Osteoblast (primary cell): ENCODE measurements at regions not wholly inside any gene's neighbourhood (a gene's known extent, or its start where the extent isn't known, plus 50 kb on each side); places are given as distances from the start of the nearest gene placed in this dataset.

ENCODE experiments used
- DNase-seq: peaks from one replicate; pipeline ENCODE4 v3.0.0; 2011; ENCODE audit warnings: low spot score, mixed read lengths; ENCODE audit not compliant: insufficient read length; ENCODE audit errors: missing footprints
- H2AFZ ChIP-seq: 2 replicates; pipeline ENCODE4 v1.6.0; 2011; ENCODE audit warnings: mild to moderate bottlenecking, low read length
- H3K27ac ChIP-seq: 2 replicates; pipeline ENCODE4 v1.5.1; 2011; ENCODE audit warnings: mild to moderate bottlenecking, low read depth, low read length, moderate library complexity
- H3K27me3 ChIP-seq: 2 replicates; pipeline ENCODE4 v1.6.0; 2012; ENCODE audit warnings: mild to moderate bottlenecking, control low read depth, inconsistent platforms, low read length, moderate library complexity; ENCODE audit not compliant: insufficient read depth
- H3K36me3 ChIP-seq: 2 replicates; pipeline ENCODE4 v1.5.1; 2011; ENCODE audit warnings: mild to moderate bottlenecking, low read length, control low read depth, moderate library complexity; ENCODE audit not compliant: insufficient read depth
- H3K4me1 ChIP-seq: 2 replicates; pipeline ENCODE4 v1.5.1; 2011; ENCODE audit warnings: mild to moderate bottlenecking, low read length, control low read depth, moderate library complexity; ENCODE audit not compliant: insufficient read depth
- H3K4me2 ChIP-seq: 2 replicates; pipeline ENCODE4 v1.6.0; 2011; ENCODE audit warnings: mild to moderate bottlenecking, low read length; ENCODE audit not compliant: insufficient read depth
- H3K4me3 ChIP-seq: fragments of 200-600 bp; sonication (generic); 3 replicates; pipeline ENCODE4 v1.5.1; 2012; ENCODE audit warnings: mild to moderate bottlenecking, low read length, inconsistent platforms; ENCODE audit not compliant: insufficient read depth
- H3K79me2 ChIP-seq: 2 replicates; pipeline ENCODE4 v1.6.0; 2012; ENCODE audit warnings: mild to moderate bottlenecking, low read length, control low read depth, inconsistent platforms; ENCODE audit not compliant: insufficient read depth
- H3K9me3 ChIP-seq: 2 replicates; pipeline ENCODE4 v1.5.1; 2011; ENCODE audit warnings: low read depth, low read length, control low read depth
- H4K20me1 ChIP-seq: 2 replicates; pipeline ENCODE4 v1.6.0; 2012; ENCODE audit warnings: mild to moderate bottlenecking, low read length, control low read depth; ENCODE audit not compliant: insufficient read depth
- CTCF ChIP-seq: IDR thresholded peaks from 2 replicates; pipeline ENCODE4 v1.5.1; 2011; ENCODE audit warnings: mild to moderate bottlenecking, low read depth, low read length, moderate library complexity; ENCODE audit errors: extremely low read depth

DNA sequence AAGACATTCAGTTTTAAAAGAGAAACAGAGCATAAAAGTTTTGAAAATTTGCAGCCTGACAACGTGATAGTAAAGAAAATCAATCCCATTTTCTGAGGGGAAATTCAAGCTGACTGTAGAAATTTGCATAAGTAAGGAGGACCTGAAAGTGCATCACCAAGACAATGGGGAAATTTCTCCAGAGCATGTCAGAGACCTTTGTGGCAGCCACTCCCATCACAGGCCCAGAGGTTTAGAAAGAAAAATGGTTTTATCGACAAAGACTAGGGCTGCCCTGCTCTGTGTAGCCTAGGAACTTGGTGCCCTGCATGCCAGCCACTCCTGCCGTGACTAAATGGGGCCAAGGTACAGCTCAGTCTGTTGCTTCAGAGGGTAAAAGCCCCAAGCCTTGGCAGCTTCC, 1640.2 kb upstream of the PRMT6 start:
- Histone ChIP-seq H3K79me2 (no peaks in the 10 kb centered on the region), H3K4me1 (no peaks in the 10 kb centered on the region), H4K20me1 (no peaks in the 10 kb centered on the region), H3K9me3 (no peaks in the 10 kb centered on the region), H2AFZ (no peak overlapping the region), H3K36me3 (no peaks in the 10 kb centered on the region), H3K4me2 (no peak overlapping the region), H3K27ac (no peak overlapping the region), H3K4me3 (no peak overlapping the region), H3K27me3 (no peaks in the 10 kb centered on the region)
- TF ChIP-seq CTCF, result no peak
- no peak for DNase-seq

DNA sequence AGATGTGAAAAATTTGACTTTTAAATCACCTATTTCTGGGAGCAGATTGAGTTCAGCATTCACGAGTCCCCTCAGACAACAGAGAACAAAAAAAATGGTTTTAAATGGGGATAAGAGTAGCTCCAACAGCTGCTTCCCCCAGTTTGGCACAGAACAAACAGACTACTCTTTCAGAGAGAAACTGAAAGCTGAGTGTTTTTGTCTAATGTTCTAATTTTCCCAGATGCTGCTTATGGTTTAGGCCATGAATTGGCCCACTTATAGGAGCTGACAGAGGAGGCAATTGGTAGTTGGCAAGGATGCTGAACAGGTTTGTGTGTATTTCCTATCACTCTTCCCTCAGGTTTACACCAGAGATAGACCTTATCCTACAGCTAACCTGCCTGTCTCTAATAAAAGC, 1637.4 kb upstream of the PRMT6 start:
- Histone ChIP-seq H3K27me3 (no peaks in the 10 kb centered on the region), H3K27ac (no peak overlapping the region), H3K4me3 (no peak overlapping the region), H3K79me2 (no peaks in the 10 kb centered on the region), H4K20me1 (no peaks in the 10 kb centered on the region), H3K4me2 (no peak overlapping the region), H3K4me1 (no peaks in the 10 kb centered on the region), H3K36me3 (no peaks in the 10 kb centered on the region), H3K9me3 (no peaks in the 10 kb centered on the region), H2AFZ (no peak overlapping the region)
- no peak for TF ChIP-seq CTCF
- DNase-seq, result no peak

DNA sequence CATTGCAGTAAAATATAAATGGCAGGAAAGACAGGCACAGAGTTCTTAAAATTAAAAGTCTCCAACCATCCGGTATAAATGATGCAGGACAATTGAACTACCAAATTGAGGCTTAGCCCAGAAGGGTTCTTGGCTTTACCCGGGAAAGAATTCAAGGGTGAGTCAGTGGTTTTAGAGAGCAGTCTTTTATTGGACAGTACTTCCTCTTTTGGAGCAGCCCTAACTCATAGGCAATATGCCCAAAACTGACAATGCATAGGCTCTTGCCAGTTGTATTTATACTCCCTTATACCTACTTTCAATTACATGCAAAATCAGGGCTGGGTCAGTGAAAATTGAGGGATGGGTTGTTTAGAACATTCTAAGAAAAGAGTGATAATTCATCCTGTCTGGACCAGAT, 1628.9 kb upstream of the PRMT6 start:
- H2AFZ ChIP-seq, result no peak overlapping the region
- no peaks in the 10 kb centered on the region for H3K79me2 ChIP-seq
- no peaks in the 10 kb centered on the region for H4K20me1 ChIP-seq
- H3K9me3 ChIP-seq, result no peaks in the 10 kb centered on the region
- H3K4me3 ChIP-seq, result no peak overlapping the region
- no peaks in the 10 kb centered on the region for H3K4me1 ChIP-seq
- no peak for DNase-seq
- H3K4me2 ChIP-seq, result no peak overlapping the region
- H3K27me3 ChIP-seq, result no peaks in the 10 kb centered on the region
- H3K36me3 ChIP-seq, result no peaks in the 10 kb centered on the region
- TF ChIP-seq CTCF, result no peak
- no peak overlapping the region for H3K27ac ChIP-seq

- Histone ChIP-seq H3K4me1 (no peaks in the 10 kb centered on the region), H2AFZ (no peak overlapping the region), H4K20me1 (no peaks in the 10 kb centered on the region), H3K79me2 (no peaks in the 10 kb centered on the region), H3K27ac (no peak overlapping the region), H3K4me2 (no peak overlapping the region), H3K36me3 (no peaks in the 10 kb centered on the region), H3K9me3 (peaks cover 6% of the 10 kb centered on the region), H3K4me3 (no peak overlapping the region), H3K27me3 (no peaks in the 10 kb centered on the region)
- TF ChIP-seq CTCF, result no peak
- DNase-seq, result no peak
These were observed 1619.8 kb upstream of the PRMT6 start for GRCh38 chr1:105436589-105437259.
